Left lung (tissue), 4 donors: ENCODE measurements at regions not wholly inside any gene's neighbourhood (a gene's known extent, or its start where the extent isn't known, plus 50 kb on each side); places are given as distances from the start of the nearest gene placed in this dataset.

Experiments used
- ATAC-seq: fragments of 200-7000 bp; cut with Tn5 transposase; one replicate; pipeline ENCODE4 v1.9.1; 2020; ENCODE audit warnings: moderate library complexity
- DNase-seq, 4 donors: peaks; one replicate each; pipeline ENCODE4 v3.0.0-alpha.2; 2013 to 2020
- H3K27ac ChIP-seq, 2 donors: fragments of 200-600 bp; sonication (generic) in 1 of 2; one replicate each; pipeline versions ENCODE4 v1.5.0 to v1.8.0; 2020 to 2021
- H3K27me3 ChIP-seq, 2 donors: fragments of 200-600 bp; sonication (generic) in 1 of 2; one replicate each; pipeline versions ENCODE4 v1.5.0 to v1.8.0; 2020 to 2021
- H3K36me3 ChIP-seq, 2 donors: fragments of 200-600 bp; sonication (generic) in 1 of 2; one replicate each; pipeline versions ENCODE4 v1.5.0 to v1.8.0; 2020 to 2021
- H3K4me1 ChIP-seq, 2 donors: fragments of 200-600 bp; one replicate each; pipeline ENCODE4 v1.8.0; 2021
- H3K4me3 ChIP-seq, 2 donors: fragments of 200-600 bp; sonication (generic) in 1 of 2; one replicate each; pipeline versions ENCODE4 v1.5.0 to v1.8.0; 2020 to 2021; ENCODE audit warnings: mild to moderate bottlenecking in 1 of 2
- H3K9me3 ChIP-seq, 2 donors: fragments of 200-600 bp; sonication (generic) in 1 of 2; one replicate each; pipeline versions ENCODE4 v1.5.0 to v1.8.0; 2020 to 2021
- intact Hi-C, 2 donors: fragments of 100-400 bp; cut with DNase I; formaldehyde crosslinking; loops; one replicate each; pipeline versions ENCODE4 v1.11.2 to v1.14.2; 2022
- TF ChIP-seq, protein P1 (sequence below), 2 donors: fragments of 200-600 bp; sonication (generic) in 1 of 2; IDR thresholded peaks; one replicate each; pipeline versions ENCODE4 v1.5.0 to v1.8.0; 2021; ENCODE audit warnings: antibody characterized with exemption in 2 of 2
- donor health status: DM: no; HTN: yes; CAD: no.
- donor health status: DM: no; HTN: no; CAD: no.

DNA sequence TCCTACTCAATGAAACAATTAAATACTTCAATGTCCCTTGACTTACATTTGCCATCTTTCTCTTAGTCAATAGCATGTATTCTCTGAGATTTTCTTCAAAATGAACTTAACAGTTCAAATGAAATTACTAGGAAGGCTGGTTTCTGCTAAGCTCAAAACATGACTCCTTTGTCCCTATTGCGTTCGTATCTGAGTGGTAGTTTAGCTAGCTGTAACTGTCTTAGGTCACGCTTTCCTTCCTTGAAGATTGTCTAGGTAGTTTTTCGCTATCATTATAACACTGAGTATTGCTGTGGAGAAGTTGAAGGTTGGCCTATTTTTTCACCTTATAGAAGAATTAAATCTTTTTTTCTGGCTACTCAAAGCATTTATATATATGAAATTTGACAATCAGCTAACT, 1535.2 kb downstream of the PLA2G4A start:
- no peak overlapping the region for H3K4me3 ChIP-seq
- no peaks in the 10 kb centered on the region for H3K36me3 ChIP-seq
- DNase-seq (no peak), ATAC-seq (no peak)
- no peak overlapping the region for H3K27ac ChIP-seq
- H3K27me3 ChIP-seq, result no peaks in the 10 kb centered on the region
- intact Hi-C loops, result no loop called here
- TF ChIP-seq, protein P1, sequence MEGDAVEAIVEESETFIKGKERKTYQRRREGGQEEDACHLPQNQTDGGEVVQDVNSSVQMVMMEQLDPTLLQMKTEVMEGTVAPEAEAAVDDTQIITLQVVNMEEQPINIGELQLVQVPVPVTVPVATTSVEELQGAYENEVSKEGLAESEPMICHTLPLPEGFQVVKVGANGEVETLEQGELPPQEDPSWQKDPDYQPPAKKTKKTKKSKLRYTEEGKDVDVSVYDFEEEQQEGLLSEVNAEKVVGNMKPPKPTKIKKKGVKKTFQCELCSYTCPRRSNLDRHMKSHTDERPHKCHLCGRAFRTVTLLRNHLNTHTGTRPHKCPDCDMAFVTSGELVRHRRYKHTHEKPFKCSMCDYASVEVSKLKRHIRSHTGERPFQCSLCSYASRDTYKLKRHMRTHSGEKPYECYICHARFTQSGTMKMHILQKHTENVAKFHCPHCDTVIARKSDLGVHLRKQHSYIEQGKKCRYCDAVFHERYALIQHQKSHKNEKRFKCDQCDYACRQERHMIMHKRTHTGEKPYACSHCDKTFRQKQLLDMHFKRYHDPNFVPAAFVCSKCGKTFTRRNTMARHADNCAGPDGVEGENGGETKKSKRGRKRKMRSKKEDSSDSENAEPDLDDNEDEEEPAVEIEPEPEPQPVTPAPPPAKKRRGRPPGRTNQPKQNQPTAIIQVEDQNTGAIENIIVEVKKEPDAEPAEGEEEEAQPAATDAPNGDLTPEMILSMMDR (IDR thresholded peaks at IDR 0.05), result no peak
- H3K9me3 ChIP-seq, result peaks cover 0 to 3% of the 10 kb centered on the region in 2 donors
- no peaks in the 10 kb centered on the region for H3K4me1 ChIP-seq

DNA sequence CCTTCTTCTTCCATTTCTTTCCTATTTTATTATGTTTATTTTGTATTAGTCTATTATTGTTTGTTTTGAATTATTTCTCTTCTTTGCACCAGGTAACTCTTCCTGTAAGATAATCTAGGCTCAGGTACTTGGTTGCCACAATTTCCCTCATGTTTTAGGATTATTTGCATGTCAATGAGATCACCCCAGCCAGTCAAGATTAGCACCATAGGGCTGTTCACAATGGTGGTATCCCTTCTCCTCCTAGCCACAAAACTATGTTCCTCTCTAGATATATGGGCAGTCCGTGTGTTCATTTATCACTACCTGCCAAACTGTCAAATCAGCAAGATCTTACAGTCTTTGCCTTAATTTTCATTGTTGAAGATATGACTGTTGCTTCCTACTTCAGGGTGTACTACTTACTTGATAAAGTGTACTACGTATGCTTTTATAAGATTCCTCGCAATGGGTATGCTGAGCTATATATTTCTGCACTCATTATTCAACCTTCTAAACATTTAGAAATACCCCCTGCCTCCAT, 1536.2 kb downstream of the PLA2G4A start:
- no peaks in the 10 kb centered on the region for H3K4me1 ChIP-seq

DNA sequence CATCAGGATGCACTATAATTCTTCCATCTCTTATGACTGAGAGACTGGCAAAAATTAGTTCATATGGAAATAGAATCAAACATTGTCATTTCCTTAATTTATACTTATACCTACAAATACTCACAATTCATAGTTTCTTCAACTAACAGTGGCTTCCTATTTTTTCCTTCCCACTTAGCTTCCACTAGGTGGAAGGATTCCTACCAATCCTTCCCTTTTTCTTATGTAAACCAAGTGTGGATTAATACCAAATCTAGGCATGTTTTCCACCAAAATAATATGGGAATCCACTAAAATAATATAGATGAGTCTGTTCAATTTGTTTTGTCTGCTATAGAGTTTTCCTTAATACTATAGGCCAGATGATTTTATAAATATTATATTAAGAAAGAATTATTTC, 1537.1 kb downstream of the PLA2G4A start:
- no peak overlapping the region for H3K4me3 ChIP-seq
- H3K9me3 ChIP-seq, result no peaks in the 10 kb centered on the region
- H3K27me3 ChIP-seq, result no peaks in the 10 kb centered on the region
- ATAC-seq (no peak), DNase-seq (no peak)
- H3K4me1 ChIP-seq, result no peaks in the 10 kb centered on the region
- H3K27ac ChIP-seq, result no peak overlapping the region
- TF ChIP-seq, protein P1 (IDR thresholded peaks at IDR 0.05), result no peak
- H3K36me3 ChIP-seq, result no peaks in the 10 kb centered on the region
- intact Hi-C loops, result no loop called here

More for the DNA sequence above, 1536.2 kb downstream of the PLA2G4A start:
- DNase-seq, result no peak
- no peak overlapping the region for H3K27ac ChIP-seq
- intact Hi-C loops, result no loop called here
- TF ChIP-seq, protein P1 (IDR thresholded peaks at IDR 0.05), result no peak
- H3K27me3 ChIP-seq, result no peaks in the 10 kb centered on the region
- H3K36me3 ChIP-seq, result no peaks in the 10 kb centered on the region
- no peak for ATAC-seq
- no peaks in the 10 kb centered on the region for H3K9me3 ChIP-seq
- H3K4me3 ChIP-seq, result no peak overlapping the region

DNA sequence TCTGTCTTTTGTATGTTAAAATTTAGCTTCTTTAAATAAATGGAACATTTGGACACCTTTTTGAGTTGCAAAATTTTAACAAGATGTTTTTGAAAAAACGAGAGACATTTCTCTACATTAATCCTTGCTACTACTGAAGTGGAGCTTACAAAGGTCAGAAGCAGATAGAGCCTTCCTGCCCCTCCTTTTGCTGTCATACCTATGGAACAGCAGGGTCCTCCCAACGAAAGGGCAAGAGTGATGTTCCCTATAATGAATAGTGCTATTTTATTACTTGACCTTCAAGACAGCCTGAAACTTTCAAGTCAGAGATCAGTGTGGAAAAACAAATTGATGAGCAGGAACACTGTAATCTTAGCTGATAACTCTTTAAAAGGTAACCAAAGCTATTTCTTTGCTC, 1538.9 kb downstream of the PLA2G4A start:
- no peaks in the 10 kb centered on the region for H3K36me3 ChIP-seq
- H3K4me1 ChIP-seq, result no peaks in the 10 kb centered on the region
- no peak overlapping the region for H3K27ac ChIP-seq
- H3K27me3 ChIP-seq, result no peaks in the 10 kb centered on the region
- TF ChIP-seq, protein P1 (IDR thresholded peaks at IDR 0.05), result no peak
- DNase-seq (no peak), ATAC-seq (no peak)
- no peaks in the 10 kb centered on the region for H3K9me3 ChIP-seq
- intact Hi-C loops, result no loop called here
- H3K4me3 ChIP-seq, result no peak overlapping the region

DNA sequence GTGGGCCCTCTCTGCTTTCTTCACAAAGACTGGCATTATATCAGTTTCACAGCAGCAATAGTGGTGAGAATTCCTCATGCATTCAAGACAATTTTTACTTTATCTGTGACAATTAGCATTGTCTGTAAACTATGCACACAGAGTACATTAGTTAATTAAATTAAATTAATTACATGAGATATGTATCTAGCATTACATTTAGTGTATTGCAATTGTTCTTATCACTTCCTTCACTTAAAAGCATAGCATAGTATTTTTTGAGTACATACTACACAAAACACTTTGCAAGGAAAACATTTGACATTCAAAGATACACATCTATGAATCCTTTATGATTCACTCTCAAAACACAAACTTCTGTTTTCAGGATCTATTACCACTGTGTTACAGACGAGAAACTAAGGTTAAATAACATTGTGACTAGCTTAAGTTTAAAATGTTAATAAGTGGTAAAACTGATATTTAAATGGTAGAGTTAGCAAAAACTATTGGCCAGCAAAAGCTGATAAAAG, 1542.6 kb downstream of the PLA2G4A start:
- intact Hi-C loops, result no loop called here
- Histone ChIP-seq H3K27ac (no peak overlapping the region), H3K4me3 (no peak overlapping the region), H3K4me1 (no peaks in the 10 kb centered on the region), H3K27me3 (no peaks in the 10 kb centered on the region), H3K36me3 (no peaks in the 10 kb centered on the region), H3K9me3 (no peaks in the 10 kb centered on the region)
- TF ChIP-seq, protein P1 (IDR thresholded peaks at IDR 0.05), result no peak
- ATAC-seq, result no peak
- no peak for DNase-seq
